SK-N-SH (cell line): ENCODE measurements at regions not wholly inside any gene's neighbourhood (a gene's known extent, or its start where the extent isn't known, plus 50 kb on each side); places are given as distances from the start of the nearest gene placed in this dataset.

Experiments used
- TF ChIP-seq, protein P1 (sequence below): fragments of 150-350 bp; IDR thresholded peaks from 2 replicates; pipeline ENCODE4 v1.6.1; 2016; ENCODE audit warnings: mild to moderate bottlenecking, low read depth, low read length
- TF ChIP-seq, protein P2 (sequence below): IDR thresholded peaks from 2 replicates; pipeline ENCODE4 v1.4.0; 2012; ENCODE audit warnings: low read depth
- TF ChIP-seq, protein P3 (sequence below): fragments of 200-600 bp; sonication (generic); IDR thresholded peaks from 2 replicates; pipeline ENCODE4 v1.6.1; 2017; ENCODE audit warnings: antibody characterized with exemption, mild to moderate bottlenecking, moderate library complexity

DNA sequence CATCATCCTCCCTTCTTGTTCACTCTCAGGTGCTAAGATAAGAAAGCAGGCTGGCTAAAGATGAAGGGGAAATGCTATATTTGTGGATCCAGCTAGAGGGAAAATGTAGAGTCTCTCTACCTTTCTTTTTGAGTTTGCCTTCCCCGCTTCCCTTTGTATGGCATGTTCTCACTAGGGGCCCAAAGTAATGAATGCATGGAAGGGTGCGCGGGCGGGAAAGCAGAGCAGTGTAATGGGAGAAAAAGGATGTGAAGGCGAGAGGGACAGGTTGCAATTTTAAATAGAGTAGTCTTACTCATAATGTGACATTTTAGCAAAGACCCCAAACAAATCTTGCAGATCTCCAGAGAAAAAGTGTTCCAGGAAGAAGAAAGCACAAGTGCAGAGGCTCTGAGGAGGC, 105.1 kb upstream of the ATP1B1 start:
- TF ChIP-seq, protein P1, sequence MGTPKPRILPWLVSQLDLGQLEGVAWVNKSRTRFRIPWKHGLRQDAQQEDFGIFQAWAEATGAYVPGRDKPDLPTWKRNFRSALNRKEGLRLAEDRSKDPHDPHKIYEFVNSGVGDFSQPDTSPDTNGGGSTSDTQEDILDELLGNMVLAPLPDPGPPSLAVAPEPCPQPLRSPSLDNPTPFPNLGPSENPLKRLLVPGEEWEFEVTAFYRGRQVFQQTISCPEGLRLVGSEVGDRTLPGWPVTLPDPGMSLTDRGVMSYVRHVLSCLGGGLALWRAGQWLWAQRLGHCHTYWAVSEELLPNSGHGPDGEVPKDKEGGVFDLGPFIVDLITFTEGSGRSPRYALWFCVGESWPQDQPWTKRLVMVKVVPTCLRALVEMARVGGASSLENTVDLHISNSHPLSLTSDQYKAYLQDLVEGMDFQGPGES = no peak
- TF ChIP-seq, protein P2, sequence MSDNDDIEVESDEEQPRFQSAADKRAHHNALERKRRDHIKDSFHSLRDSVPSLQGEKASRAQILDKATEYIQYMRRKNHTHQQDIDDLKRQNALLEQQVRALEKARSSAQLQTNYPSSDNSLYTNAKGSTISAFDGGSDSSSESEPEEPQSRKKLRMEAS = no peak
- TF ChIP-seq, protein P3, sequence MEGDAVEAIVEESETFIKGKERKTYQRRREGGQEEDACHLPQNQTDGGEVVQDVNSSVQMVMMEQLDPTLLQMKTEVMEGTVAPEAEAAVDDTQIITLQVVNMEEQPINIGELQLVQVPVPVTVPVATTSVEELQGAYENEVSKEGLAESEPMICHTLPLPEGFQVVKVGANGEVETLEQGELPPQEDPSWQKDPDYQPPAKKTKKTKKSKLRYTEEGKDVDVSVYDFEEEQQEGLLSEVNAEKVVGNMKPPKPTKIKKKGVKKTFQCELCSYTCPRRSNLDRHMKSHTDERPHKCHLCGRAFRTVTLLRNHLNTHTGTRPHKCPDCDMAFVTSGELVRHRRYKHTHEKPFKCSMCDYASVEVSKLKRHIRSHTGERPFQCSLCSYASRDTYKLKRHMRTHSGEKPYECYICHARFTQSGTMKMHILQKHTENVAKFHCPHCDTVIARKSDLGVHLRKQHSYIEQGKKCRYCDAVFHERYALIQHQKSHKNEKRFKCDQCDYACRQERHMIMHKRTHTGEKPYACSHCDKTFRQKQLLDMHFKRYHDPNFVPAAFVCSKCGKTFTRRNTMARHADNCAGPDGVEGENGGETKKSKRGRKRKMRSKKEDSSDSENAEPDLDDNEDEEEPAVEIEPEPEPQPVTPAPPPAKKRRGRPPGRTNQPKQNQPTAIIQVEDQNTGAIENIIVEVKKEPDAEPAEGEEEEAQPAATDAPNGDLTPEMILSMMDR = no peak
